RCC 7860 (cell line): ENCODE measurements at regions not wholly inside any gene's neighbourhood (a gene's known extent, or its start where the extent isn't known, plus 50 kb on each side); places are given as distances from the start of the nearest gene placed in this dataset.

Experiments used
- DNase-seq: peaks from one replicate; pipeline ENCODE4 v3.0.0-alpha.2; 2015; ENCODE audit warnings: low spot score
- FAIRE-seq: peaks from 2 replicates; lab custom pipeline; 2012; peaks lifted over from hg19 to GRCh38; lab: Jason Lieb, UNC

- FAIRE-seq (no peak), DNase-seq (peak; percentile 10)
Observed at GRCh38 chr2:217394510-217395351, 534.9 kb upstream of the TNP1 start.

- FAIRE-seq (no peak), DNase-seq (peak; percentile 71)
Observed at GRCh38 chr2:217393585-217394032, 533.7 kb upstream of the TNP1 start.

GRCh38 chr2:217392930-217393584 is 533.2 kb upstream of the TNP1 start:
- no peak for FAIRE-seq
- DNase-seq = no peak

- FAIRE-seq = no peak
- DNase-seq = no peak
Observed at GRCh38 chr2:217387776-217388387, 528.0 kb upstream of the TNP1 start.

GRCh38 chr2:217386041-217386440 is 526.2 kb upstream of the TNP1 start:
- DNase-seq = no peak
- FAIRE-seq = no peak

- DNase-seq (no peak), FAIRE-seq (no peak)
Observed at GRCh38 chr2:217383620-217384019, 523.8 kb upstream of the TNP1 start.

DNA sequence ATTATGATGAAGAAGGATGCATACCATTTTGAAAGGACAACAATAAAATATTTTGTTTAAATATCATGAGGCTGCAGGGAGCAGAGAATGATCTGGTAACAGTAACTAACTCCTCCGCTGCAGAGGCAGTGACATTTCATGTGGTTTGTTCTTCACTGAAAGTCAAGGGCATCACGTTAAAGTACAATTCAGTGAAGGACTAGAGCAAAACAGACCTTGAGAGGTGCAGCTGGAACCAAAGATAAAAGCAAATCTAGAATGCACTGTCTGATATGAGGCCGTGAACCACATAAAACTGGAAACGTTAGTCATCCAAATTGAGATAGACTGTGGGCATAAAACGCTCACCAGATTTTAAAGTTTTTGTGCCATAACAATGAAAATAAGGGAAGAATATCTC is 522.9 kb upstream of the TNP1 start:
- no peak for DNase-seq
- FAIRE-seq = no peak

- DNase-seq = no peak
- no peak for FAIRE-seq
Observed at GRCh38 chr2:217379807-217380206, 519.9 kb upstream of the TNP1 start.

DNA sequence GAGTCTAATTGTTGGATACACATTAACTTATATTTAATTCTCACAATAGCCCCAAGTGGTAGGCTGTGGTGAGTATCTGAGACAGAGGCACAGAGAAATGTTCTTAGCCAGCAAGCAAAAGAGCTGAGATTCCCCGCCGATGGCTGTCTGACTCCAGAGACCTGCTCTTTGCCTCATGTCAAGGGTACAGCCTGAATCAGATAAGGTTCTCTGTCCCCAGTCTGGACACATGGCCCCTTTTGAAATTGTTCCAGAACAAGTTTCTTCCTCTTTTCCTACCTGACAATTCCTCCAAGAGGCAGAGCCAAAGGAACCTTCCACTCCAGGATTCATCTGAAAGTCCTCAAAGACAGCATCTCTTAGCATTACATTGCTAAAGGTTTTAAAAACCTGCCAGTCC is 512.9 kb upstream of the TNP1 start:
- DNase-seq = no peak

GRCh38 chr2:217371781-217372213 is 511.9 kb upstream of the TNP1 start:
- DNase-seq = no peak
- FAIRE-seq = no peak

More for the DNA sequence above, 512.9 kb upstream of the TNP1 start:
- no peak for FAIRE-seq

DNA sequence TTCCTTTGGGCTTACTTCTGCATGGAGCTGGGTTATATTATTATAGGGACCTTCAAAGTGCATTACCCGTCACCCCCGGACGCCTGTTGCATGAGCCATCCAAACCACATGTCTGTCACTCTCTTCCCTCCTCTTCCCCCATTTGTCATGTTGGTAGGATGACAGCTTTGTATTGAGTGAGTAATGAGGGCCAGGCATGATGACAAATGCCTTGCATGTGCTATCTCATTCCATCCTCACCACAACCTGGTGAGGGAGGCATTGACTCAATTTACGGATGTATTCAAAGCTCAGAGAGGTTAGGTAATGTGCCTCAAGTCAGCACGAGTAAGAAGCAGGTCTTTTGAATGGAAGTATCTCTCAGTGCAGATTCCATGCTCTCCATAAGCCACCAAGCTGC is 510.5 kb upstream of the TNP1 start:
- DNase-seq (peak; percentile 97), FAIRE-seq (peak; percentile 95)

DNA sequence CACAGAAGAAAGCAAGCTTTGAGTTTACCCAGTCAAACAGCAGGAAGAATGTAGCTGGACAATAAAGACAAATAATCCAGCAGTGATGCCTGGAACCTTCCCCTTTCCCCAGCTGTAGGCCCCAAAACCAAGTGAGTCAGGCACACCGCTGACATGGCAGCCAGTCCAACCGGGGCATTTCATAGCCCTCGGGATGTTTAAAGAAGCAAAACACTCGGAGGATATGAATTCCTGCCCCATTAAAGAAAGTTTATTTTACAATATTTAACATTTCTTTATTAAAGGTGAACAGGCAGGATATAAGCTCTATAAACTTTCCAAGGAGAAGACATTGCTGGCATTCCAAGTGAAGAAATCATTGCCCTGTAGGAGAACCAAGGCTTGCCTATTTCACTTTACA is 507.6 kb upstream of the TNP1 start:
- FAIRE-seq = no peak
- DNase-seq = peak; percentile 62

DNA sequence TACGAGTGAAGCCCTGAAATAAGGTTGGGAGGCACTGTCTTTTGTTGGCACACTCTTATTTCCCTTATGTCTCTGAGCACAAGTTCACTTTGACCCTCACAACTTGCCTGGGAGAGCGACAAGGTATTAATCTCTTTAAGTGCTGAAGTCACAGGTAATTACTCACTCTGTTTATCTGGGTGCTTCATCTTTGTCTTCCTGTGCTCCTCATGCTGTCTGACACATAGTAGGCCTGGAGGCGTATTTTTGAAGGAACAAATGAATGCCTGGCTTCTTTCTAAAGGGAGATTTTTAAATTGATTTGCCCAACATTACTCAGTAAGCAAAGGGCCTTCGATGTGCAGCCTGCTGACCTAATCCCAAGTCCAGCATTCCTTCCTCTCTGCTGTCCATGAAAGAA is 507.1 kb upstream of the TNP1 start:
- no peak for FAIRE-seq
- DNase-seq = peak; percentile 26

DNA sequence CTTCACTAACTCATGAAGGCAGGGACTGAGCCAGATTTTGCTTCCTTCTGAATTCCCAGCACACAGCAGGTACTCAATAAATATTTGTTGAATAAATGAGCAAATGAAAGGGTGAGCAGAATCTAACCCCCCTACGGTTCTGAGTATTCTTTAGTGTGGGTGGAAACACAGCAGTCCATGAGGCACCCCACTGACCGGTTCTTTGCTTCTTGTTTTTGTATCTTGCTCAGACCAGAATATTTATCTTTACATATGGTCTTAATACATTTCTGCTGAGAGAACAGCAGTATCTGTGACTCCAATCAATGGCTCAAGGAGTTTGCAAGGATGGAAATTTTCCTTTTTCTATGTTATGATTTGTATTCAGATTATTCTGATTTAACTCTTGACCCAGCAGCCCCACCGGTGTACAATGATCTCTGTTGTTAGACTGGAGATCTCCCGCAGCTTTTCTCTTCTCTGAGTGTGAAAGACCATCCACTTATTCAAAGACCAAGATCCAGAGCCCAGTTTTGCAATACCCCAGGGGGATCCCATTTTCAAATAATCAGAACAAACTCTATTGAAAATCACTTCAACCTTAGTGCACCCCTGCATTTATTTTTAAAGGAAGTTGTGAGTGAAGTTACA is 506.5 kb upstream of the TNP1 start:
- DNase-seq (no peak), FAIRE-seq (no peak)

DNA sequence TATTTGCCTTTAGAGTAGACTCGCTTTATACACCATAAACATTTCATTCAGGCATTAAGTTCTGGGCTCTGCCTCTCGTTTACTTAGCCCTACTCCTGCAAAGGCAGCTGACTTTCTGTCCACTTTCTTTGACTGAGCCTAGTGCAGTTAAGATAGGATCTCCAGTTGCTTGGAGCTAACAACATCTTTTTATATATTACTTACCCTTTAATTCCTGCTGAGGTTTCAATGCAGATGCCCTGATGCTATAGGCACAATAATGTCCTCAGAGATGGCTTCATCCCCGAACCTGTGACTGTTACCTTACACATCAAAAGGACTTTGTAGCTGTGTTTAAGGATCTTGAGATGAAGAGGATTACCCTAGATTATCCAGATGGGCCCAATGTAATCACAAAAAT is 505.8 kb upstream of the TNP1 start:
- no peak for DNase-seq
- no peak for FAIRE-seq

DNA sequence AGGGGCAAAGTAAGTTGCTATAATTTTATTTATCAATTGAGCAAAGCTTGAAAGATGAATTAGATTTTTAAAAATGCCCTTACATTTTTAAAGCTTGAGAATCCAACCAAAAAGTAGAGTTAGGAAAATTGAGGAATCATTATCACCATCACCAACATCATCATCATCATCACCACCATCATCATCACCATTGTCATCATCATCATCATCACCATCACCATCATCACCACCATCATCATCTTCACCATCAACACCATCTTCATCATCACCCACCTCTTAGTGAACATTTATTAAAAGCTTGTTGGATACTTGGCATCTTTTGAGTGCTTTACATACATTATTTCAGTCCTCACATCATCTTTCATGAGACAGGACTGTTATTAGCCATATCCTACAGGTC is 504.4 kb upstream of the TNP1 start:
- FAIRE-seq = no peak
- DNase-seq = no peak

DNA sequence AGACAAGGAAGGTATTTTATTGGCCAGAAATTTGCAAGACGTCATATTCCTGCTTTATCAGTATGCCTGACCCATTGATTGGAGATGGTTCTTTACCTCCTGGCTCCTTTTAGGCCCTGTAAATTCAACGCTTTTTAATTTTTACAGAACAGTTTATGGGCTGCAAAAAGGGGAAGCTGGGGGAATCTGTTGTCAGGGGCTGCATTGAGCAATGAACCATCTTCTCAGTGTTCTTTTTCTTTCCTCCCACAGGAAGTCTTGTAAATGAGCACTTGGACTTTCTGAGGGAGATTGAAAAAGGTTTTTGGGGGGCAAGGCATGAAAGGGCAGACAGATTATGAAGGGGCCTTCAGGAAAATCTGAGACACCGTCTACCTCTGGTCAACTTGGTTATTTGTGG is 503.6 kb upstream of the TNP1 start:
- FAIRE-seq (no peak), DNase-seq (no peak)

GRCh38 chr2:217362710-217363109 is 502.8 kb upstream of the TNP1 start:
- DNase-seq = no peak
- FAIRE-seq = no peak

DNA sequence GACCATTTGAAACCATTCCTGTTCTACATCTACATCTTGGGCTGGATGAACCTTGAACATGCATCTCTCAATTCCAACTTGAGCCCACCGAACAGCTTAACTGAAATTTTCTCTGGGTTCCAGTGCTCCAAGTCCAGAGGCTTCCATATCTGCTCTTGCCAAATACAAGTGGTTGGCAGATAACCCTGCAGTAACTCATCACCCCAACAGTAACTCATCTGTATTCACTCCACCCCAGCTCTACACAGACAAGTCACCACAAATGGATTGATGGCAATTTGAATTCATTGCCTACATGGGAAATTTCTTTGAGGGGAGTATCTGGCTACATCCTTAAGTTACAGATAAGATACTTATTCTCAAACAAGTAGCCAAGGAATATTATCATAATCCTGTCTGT is 502.4 kb upstream of the TNP1 start:
- DNase-seq = no peak
- FAIRE-seq = no peak

- FAIRE-seq (no peak), DNase-seq (no peak)
Observed at GRCh38 chr2:217361483-217361880, 501.6 kb upstream of the TNP1 start.

- DNase-seq (peak; percentile 52), FAIRE-seq (peak; percentile 71)
Observed at GRCh38 chr2:217360781-217361482, 501.1 kb upstream of the TNP1 start.
